ENCODE measurements at regions not wholly inside any gene's neighbourhood (a gene's known extent, or its start where the extent isn't known, plus 50 kb on each side); places are given as distances from the start of the nearest gene placed in this dataset.

DNA sequence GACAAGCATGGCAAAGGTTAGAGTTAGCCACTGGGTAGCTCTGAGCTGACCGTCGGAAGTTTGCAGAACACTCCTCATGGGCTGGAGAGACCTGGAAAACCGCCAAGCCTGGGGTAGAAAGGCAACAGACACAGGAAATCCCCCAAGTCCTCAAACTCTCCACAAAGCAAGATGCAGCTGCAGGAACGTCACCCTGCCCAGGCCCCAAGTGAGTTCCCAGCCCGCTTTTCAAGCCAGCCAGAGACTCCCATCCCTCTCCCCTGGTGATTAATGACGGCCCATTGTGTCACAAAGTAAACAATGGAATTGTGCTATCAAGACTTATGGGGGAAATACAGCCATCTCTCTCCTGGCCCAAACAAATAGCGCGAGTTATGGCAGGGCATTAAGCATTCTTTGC is 633.0 kb downstream of the TBC1D22A start:
- Histone ChIP-seq H3K27ac (ENCODE audit: low read depth, low read length) (no peak overlapping the region), H3K9me2 (replicated peaks; ENCODE audit: control insufficient read depth, low read length) (no peaks in the 10 kb centered on the region), H3K27me3 (ENCODE audit: control insufficient read depth, low read length) (no peaks in the 10 kb centered on the region), H4K20me1 (ENCODE audit: control insufficient read depth, insufficient read depth, low read depth, low read length) (no peaks in the 10 kb centered on the region), H3K4me3 (ENCODE audit: low read length) (no peak overlapping the region), H3K36me3 (ENCODE audit: control insufficient read depth, low read length) (no peaks in the 10 kb centered on the region), H3F3A (ENCODE audit: control insufficient read depth, insufficient read depth) (no peaks in the 10 kb centered on the region), H3K79me2 (ENCODE audit: control insufficient read depth, low read length) (no peaks in the 10 kb centered on the region), H3K4me1 (ENCODE audit: control insufficient read depth, low read length) (no peaks in the 10 kb centered on the region), H3K9me3 (ENCODE audit: control insufficient read depth, insufficient read depth, low read length) (no peaks in the 10 kb centered on the region), H3K4me2 (ENCODE audit: low read length) (no peak overlapping the region)
- TF ChIP-seq EZH2phosphoT487 (IDR thresholded peaks at IDR 0.05; ENCODE audit: borderline replicate concordance, low read length), result no peak
- TF ChIP-seq, protein P1, sequence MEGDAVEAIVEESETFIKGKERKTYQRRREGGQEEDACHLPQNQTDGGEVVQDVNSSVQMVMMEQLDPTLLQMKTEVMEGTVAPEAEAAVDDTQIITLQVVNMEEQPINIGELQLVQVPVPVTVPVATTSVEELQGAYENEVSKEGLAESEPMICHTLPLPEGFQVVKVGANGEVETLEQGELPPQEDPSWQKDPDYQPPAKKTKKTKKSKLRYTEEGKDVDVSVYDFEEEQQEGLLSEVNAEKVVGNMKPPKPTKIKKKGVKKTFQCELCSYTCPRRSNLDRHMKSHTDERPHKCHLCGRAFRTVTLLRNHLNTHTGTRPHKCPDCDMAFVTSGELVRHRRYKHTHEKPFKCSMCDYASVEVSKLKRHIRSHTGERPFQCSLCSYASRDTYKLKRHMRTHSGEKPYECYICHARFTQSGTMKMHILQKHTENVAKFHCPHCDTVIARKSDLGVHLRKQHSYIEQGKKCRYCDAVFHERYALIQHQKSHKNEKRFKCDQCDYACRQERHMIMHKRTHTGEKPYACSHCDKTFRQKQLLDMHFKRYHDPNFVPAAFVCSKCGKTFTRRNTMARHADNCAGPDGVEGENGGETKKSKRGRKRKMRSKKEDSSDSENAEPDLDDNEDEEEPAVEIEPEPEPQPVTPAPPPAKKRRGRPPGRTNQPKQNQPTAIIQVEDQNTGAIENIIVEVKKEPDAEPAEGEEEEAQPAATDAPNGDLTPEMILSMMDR (IDR thresholded peaks at IDR 0.05; ENCODE audit: low read depth, low read length, poor library complexity, severe bottlenecking), result no peak

DNA sequence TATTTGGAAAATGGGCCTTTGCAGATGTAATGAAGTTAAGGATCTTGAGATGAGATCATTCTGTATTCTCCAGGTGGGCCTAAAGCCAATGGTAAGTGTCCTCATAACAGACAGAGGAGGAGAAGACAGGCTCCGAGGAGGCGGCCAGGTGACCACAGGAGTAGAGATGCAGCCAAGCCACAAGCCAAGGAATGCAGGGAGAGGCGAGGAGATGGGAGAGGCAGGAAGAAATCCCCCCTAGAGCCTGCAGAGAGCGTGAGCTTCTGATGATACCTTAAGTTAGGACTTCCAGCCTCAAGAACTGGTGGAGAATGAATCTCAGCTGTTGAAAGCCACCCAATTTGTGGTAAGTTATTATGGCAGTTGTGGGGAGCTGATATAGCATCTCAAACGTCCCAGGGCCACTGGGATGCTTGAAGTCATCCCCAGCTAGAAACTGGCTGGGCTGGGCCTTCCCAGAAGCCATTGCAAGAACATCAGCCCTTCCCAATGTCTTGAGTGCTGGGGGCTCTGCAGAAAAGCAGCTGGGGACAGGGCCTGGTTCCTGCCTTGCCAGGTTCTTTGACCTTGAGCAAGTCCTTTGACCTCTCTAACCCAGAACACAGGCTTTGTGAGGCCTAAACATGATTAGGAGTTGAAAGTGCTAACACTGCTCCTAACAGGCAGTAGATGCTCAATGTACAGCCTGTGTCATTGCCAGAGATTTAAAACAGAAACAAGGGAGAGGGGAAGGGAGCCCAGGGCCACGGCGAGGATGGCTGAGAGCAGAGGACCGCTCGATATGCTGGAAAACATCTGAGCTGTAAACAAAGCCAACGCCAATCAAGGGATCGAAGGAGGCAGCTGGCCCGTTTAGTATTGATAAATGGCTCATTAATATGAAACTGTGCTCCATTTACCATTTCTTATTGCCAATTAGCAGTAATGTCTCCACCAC is 632.3 kb downstream of the TBC1D22A start:
- Histone ChIP-seq H3K27me3 (ENCODE audit: control insufficient read depth, low read length) (no peaks in the 10 kb centered on the region), H3F3A (ENCODE audit: control insufficient read depth, insufficient read depth) (no peaks in the 10 kb centered on the region), H3K4me3 (ENCODE audit: low read length) (no peak overlapping the region), H3K36me3 (ENCODE audit: control insufficient read depth, low read length) (no peaks in the 10 kb centered on the region), H3K4me1 (ENCODE audit: control insufficient read depth, low read length) (no peaks in the 10 kb centered on the region), H4K20me1 (ENCODE audit: control insufficient read depth, insufficient read depth, low read depth, low read length) (no peaks in the 10 kb centered on the region), H3K27ac (ENCODE audit: low read depth, low read length) (no peak overlapping the region), H3K9me2 (replicated peaks; ENCODE audit: control insufficient read depth, low read length) (no peaks in the 10 kb centered on the region), H3K9me3 (ENCODE audit: control insufficient read depth, insufficient read depth, low read length) (no peaks in the 10 kb centered on the region), H3K79me2 (ENCODE audit: control insufficient read depth, low read length) (no peaks in the 10 kb centered on the region), H3K4me2 (ENCODE audit: low read length) (no peak overlapping the region)
- no peak for TF ChIP-seq EZH2phosphoT487 (IDR thresholded peaks at IDR 0.05; ENCODE audit: borderline replicate concordance, low read length)
- TF ChIP-seq, protein P1 (IDR thresholded peaks at IDR 0.05; ENCODE audit: low read depth, low read length, poor library complexity, severe bottlenecking), result no peak

DNA sequence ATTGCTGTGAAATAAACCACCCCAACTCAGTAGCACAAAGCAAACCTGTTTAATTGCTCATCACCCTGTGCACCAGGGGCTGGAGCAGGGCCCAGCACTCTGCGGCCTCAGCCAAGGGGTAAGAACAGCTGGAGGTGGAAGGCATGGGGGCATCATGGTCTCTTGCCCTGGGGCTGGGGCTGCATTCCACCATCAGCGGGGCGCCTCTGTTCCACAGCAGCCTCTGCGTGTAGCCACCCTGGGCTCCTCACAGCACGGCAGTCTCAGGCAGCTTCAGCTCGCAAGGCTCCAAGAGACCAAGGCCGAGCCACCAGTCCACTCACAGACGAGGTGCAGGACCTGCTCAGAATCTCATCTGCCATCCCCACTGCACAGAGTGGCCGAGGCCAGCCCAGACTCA is 630.7 kb downstream of the TBC1D22A start:
- Histone ChIP-seq H3K4me2 (ENCODE audit: low read length) (no peak overlapping the region), H3K4me3 (ENCODE audit: low read length) (no peak overlapping the region), H3K27ac (ENCODE audit: low read depth, low read length) (no peak overlapping the region), H3K79me2 (ENCODE audit: control insufficient read depth, low read length) (no peaks in the 10 kb centered on the region), H3K4me1 (ENCODE audit: control insufficient read depth, low read length) (no peaks in the 10 kb centered on the region), H3K9me3 (ENCODE audit: control insufficient read depth, insufficient read depth, low read length) (no peaks in the 10 kb centered on the region), H3K36me3 (ENCODE audit: control insufficient read depth, low read length) (no peaks in the 10 kb centered on the region), H4K20me1 (ENCODE audit: control insufficient read depth, insufficient read depth, low read depth, low read length) (no peaks in the 10 kb centered on the region), H3K9me2 (replicated peaks; ENCODE audit: control insufficient read depth, low read length) (no peaks in the 10 kb centered on the region), H3K27me3 (ENCODE audit: control insufficient read depth, low read length) (no peaks in the 10 kb centered on the region), H3F3A (ENCODE audit: control insufficient read depth, insufficient read depth) (no peaks in the 10 kb centered on the region)
- TF ChIP-seq EZH2phosphoT487 (IDR thresholded peaks at IDR 0.05; ENCODE audit: borderline replicate concordance, low read length), result no peak
- TF ChIP-seq, protein P1 (IDR thresholded peaks at IDR 0.05; ENCODE audit: low read depth, low read length, poor library complexity, severe bottlenecking), result no peak
